ENCODE measurements at regions not wholly inside any gene's neighbourhood (a gene's known extent, or its start where the extent isn't known, plus 50 kb on each side); places are given as distances from the start of the nearest gene placed in this dataset.
"Not testable (repeated sequence)": the region's sequence is repeated elsewhere in the genome, so short reads cannot be mapped to it uniquely, and the experiment has no call there.

DNA sequence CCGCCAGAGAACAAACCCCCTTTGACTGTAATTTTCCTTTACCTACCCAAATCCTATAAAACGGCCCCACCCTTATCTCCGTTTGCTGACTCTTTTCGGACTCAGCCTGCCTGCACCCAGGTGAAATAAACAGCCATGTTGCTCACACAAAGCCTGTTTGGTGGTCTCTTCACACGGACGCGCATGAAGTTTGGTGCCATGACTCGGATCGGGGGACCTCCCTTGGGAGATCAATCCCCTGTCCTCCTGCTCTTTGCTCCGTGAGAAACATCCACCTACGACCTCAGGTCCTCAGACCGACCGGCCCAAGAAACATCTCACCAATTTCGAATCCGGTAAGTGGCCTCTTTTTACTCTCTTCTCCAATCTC, 52.1 kb upstream of the FAM124A start:
- in situ Hi-C loops (cut with MboI; ENCODE audit: low sequenced_read_pairs); H3K9me3 ChIP-seq; H3K27me3 ChIP-seq (ENCODE audit: low read depth); DNase-seq (ENCODE audit: low spot score in 2 of 2): not testable (repeated sequence)
- peak overlapping the region; percentile 38 for H3K4me3 ChIP-seq
- H3K36me3 ChIP-seq (replicated peaks), result peaks cover 13% of the 10 kb centered on the region; the same call in 1 of the 2 replicates
- peaks cover 29% of the 10 kb centered on the region for H3K4me1 ChIP-seq

DNA sequence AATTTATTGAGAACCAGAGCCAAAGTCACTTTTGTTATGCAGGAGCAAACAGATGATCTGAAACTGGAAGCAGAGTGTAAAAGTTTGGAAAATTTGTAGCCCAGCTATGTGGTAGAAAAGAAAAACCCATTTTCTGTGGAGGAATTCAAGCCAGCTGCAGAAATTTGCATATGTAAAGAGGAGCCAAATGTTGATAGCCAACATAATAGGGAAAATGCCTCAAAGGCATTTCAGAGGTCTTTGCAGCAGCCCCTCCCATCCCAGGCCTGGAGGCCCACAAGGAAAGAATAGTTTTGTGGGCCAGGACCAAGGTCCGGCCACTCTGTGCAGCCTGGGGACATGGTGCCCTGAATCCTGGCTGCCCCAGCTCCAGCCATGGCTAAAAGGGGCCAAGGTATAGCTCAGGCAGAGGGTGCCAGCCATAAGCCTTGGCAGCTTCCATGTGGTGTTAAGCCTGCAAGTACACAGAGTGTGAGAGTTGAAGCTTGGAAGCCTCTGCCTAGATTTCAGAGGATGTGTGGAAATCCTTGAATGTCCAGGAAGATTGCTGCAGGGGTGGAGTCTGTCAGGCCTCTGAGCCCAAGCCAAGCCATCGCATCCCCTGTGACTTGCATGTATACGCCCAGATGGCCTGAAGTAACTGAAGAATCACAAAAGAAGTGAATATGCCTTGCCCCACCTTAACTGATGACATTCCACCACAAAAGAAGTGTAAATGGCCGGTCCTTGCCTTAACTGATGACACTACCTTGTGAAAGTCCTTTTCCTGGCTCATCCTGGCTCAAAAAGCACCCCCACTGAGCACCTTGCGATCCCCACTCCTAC, 52.7 kb upstream of the FAM124A start:
- Histone ChIP-seq H3K4me1 (peaks cover 29% of the 10 kb centered on the region), H3K4me3 (peak overlapping the region; percentile 38)
- DNase-seq (ENCODE audit: low spot score in 2 of 2), result peak; percentile 82 to 94
- in situ Hi-C loops (cut with MboI; ENCODE audit: low sequenced_read_pairs); H3K27me3 ChIP-seq (ENCODE audit: low read depth); H3K9me3 ChIP-seq; H3K36me3 ChIP-seq (replicated peaks): not testable (repeated sequence)

DNA sequence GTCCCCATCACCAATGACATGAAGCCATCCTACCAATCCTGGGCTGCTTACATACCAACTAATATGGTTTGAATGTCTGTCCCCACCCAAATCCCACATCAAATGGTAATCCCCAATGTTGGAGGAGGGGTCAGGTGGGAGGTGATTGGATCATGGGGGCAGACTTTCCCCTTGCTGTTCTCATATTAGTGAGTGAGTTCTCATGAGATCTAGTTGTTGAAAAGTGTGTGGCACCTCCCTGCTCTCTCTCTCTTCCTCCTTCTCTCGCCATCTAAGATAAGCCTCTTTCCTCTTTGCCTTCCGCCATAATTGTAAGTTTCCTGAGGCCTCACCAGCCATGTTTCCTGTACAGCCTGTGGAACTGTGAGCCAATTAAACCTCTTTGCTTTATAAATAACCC, 53.6 kb upstream of the FAM124A start:
- Histone ChIP-seq H3K4me3 (no peak overlapping the region), H3K9me3 (no peaks in the 10 kb centered on the region), H3K4me1 (peaks cover 28% of the 10 kb centered on the region), H3K27me3 (ENCODE audit: low read depth) (no peaks in the 10 kb centered on the region), H3K36me3 (replicated peaks) (peaks cover 5% of the 10 kb centered on the region; the same call in 1 of the 2 replicates)
- DNase-seq (ENCODE audit: low spot score in 2 of 2), result peak in 1 of 2 experiments; percentile 32
- in situ Hi-C loops (cut with MboI; ENCODE audit: low sequenced_read_pairs), result no loop called here

DNA sequence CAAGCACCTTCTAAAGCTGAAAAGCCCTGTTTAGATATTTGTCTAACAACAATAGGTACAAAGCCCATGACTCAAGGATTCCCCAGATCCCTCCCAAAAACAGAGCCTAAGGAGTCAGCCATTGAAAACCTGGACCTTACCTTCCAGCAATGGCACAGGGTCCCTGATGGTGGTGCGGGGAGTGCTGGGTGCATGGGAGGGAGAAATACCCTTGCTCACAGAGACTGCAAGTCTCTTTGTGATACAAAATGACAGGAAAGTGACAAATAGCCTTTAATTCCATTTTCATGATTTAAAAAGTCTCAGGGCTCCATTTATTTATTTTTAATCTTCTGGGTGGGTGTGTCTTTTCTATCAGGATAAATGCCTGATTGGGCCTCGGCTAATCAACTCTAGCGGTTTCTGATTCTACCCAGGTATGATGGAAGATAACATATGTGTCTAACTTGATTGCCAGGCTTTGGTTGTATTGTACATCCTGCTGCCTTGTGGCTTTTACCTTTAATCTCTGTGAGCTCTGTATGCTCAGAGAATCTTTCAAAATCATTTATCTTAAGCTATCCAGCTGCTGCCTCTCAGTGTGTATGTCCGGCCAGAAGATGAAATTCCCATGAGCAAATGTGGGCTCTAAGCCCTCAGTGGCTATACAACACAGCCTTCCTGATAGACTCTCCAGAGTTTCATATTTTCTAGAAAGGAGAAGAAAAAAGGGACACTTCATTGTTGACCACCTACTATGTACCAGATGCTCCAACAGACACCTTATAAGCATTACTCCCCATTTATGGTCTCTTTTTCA, 54.6 kb upstream of the FAM124A start:
- H3K4me3 ChIP-seq, result no peak overlapping the region
- H3K9me3 ChIP-seq, result no peaks in the 10 kb centered on the region
- in situ Hi-C loops (cut with MboI; ENCODE audit: low sequenced_read_pairs), result no loop called here
- no peaks in the 10 kb centered on the region for H3K27me3 ChIP-seq (ENCODE audit: low read depth)
- no peak for DNase-seq (ENCODE audit: low spot score in 2 of 2)
- no peaks in the 10 kb centered on the region for H3K36me3 ChIP-seq (replicated peaks)
- H3K4me1 ChIP-seq, result peaks cover 22% of the 10 kb centered on the region

DNA sequence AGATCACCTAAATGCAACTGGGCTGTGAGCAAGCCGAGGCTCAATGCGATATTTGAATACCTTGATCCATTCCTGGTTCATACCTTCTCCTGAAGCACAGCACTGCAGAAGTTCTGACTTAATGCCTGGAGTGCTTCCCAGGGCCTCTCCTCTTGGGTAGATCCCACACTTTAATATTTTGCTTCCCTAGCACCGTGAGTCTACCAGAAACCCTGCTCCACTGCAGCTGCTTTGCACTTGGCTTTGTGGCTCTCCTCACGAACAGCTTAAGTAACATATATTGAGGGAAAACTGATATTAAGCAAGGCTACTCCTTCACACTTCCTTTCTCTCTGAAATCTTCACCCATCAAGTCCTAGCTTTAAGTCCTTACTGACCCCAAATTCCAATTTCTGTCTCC, 51.6 kb upstream of the C13orf42 start:
- H3K4me3 ChIP-seq, result no peak overlapping the region
- no peaks in the 10 kb centered on the region; the same call in 1 of the 2 replicates for H3K36me3 ChIP-seq (replicated peaks)
- H3K9me3 ChIP-seq, result no peaks in the 10 kb centered on the region
- H3K4me1 ChIP-seq, result peaks cover 16% of the 10 kb centered on the region
- no peaks in the 10 kb centered on the region for H3K27me3 ChIP-seq (ENCODE audit: low read depth)
- no peak for DNase-seq (ENCODE audit: low spot score in 2 of 2)
- in situ Hi-C loops (cut with MboI; ENCODE audit: low sequenced_read_pairs), result no loop called here
